OCI-LY3 (cell line): ENCODE measurements at regions not wholly inside any gene's neighbourhood (a gene's known extent, or its start where the extent isn't known, plus 50 kb on each side); places are given as distances from the start of the nearest gene placed in this dataset.
"Not testable (repeated sequence)": the region's sequence is repeated elsewhere in the genome, so short reads cannot be mapped to it uniquely, and the experiment has no call there.

Source experiments
- H2AFZ ChIP-seq: fragments of 200-600, 300-600 bp; shearing (Covaris generic); 2 replicates; pipeline ENCODE4 v1.6.0; 2014; ENCODE audit warnings: antibody characterized with exemption, low read depth, low read length
- H3K27ac ChIP-seq: fragments of 200-600, 300-600 bp; sonication (generic); 2 replicates; pipeline ENCODE4 v1.5.1; 2014; ENCODE audit warnings: mild to moderate bottlenecking, low read length, moderate library complexity, mixed read lengths
- H3K27me3 ChIP-seq: fragments of 200-600, 300-600 bp; sonication (generic); 2 replicates; pipeline ENCODE4 v1.6.1; 2014; ENCODE audit warnings: low read depth, low read length, mixed read lengths
- H3K36me3 ChIP-seq: fragments of 200-600, 300-600 bp; sonication (generic); replicated peaks from 2 replicates; pipeline ENCODE3; 2014; ENCODE audit warnings: low read depth, low read length, mixed read lengths
- H3K4me1 ChIP-seq: fragments of 300-600, 200-600 bp; sonication (generic); 2 replicates; pipeline ENCODE4 v1.6.1; 2014; ENCODE audit warnings: low read length, mixed read lengths
- H3K4me2 ChIP-seq: fragments of 200-600, 300-600 bp; sonication (generic); 2 replicates; pipeline ENCODE4 v1.6.1; 2014; ENCODE audit warnings: low read length, mixed read lengths
- H3K4me3 ChIP-seq: fragments of 300-600, 200-600 bp; sonication (generic); 2 replicates; pipeline ENCODE4 v1.5.1; 2014; ENCODE audit warnings: antibody characterized with exemption, mild to moderate bottlenecking, low read length, moderate library complexity
- H3K79me2 ChIP-seq: fragments of 300-600, 200-600 bp; shearing (Covaris generic); 2 replicates; pipeline ENCODE4 v1.6.1; 2014; ENCODE audit warnings: mild to moderate bottlenecking, low read length, mixed read lengths
- H3K9ac ChIP-seq: fragments of 300-600, 200-600 bp; shearing (Covaris generic); 2 replicates; pipeline ENCODE4 v1.6.0; 2014; ENCODE audit warnings: mild to moderate bottlenecking, low read length, moderate library complexity
- H3K9me3 ChIP-seq: fragments of 200-600, 300-600 bp; shearing (Covaris generic); 2 replicates; pipeline ENCODE4 v1.6.1; 2014; ENCODE audit warnings: low read length, mixed read lengths; ENCODE audit not compliant: insufficient read depth
- H4K20me1 ChIP-seq: fragments of 200-600, 300-600 bp; sonication (generic); 2 replicates; pipeline ENCODE4 v1.6.1; 2016; ENCODE audit warnings: low read length, mixed read lengths; ENCODE audit not compliant: insufficient read depth
- EZH2phosphoT487 ChIP-seq: fragments of 200-600 bp; shearing (Covaris generic); IDR thresholded peaks from 2 replicates; pipeline ENCODE4 v1.6.1; 2018; ENCODE audit warnings: antibody characterized with exemption, mixed run types, low read depth
- TF ChIP-seq, protein P1 (sequence below): fragments of 200-600, 300-600 bp; sonication (generic); IDR thresholded peaks from 2 replicates; pipeline ENCODE4 v1.5.1; 2014; ENCODE audit warnings: antibody characterized with exemption, low read length, low read depth

GRCh38 chrX:729583-730409, 99.2 kb downstream of the SHOX start:
- H3K4me2 ChIP-seq, result no peak overlapping the region
- H3K79me2 ChIP-seq, result no peaks in the 10 kb centered on the region
- H4K20me1 ChIP-seq, result no peaks in the 10 kb centered on the region
- H3K27me3 ChIP-seq, result no peaks in the 10 kb centered on the region
- H3K9me3 ChIP-seq, result no peaks in the 10 kb centered on the region
- H3K4me3 ChIP-seq, result no peak overlapping the region
- H3K27ac ChIP-seq, result no peak overlapping the region
- TF ChIP-seq EZH2phosphoT487, result no peak
- TF ChIP-seq, protein P1, sequence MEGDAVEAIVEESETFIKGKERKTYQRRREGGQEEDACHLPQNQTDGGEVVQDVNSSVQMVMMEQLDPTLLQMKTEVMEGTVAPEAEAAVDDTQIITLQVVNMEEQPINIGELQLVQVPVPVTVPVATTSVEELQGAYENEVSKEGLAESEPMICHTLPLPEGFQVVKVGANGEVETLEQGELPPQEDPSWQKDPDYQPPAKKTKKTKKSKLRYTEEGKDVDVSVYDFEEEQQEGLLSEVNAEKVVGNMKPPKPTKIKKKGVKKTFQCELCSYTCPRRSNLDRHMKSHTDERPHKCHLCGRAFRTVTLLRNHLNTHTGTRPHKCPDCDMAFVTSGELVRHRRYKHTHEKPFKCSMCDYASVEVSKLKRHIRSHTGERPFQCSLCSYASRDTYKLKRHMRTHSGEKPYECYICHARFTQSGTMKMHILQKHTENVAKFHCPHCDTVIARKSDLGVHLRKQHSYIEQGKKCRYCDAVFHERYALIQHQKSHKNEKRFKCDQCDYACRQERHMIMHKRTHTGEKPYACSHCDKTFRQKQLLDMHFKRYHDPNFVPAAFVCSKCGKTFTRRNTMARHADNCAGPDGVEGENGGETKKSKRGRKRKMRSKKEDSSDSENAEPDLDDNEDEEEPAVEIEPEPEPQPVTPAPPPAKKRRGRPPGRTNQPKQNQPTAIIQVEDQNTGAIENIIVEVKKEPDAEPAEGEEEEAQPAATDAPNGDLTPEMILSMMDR, result no peak
- no peak overlapping the region for H2AFZ ChIP-seq
- no peak overlapping the region for H3K9ac ChIP-seq
- no peaks in the 10 kb centered on the region for H3K4me1 ChIP-seq
- H3K36me3 ChIP-seq, result no peaks in the 10 kb centered on the region

DNA sequence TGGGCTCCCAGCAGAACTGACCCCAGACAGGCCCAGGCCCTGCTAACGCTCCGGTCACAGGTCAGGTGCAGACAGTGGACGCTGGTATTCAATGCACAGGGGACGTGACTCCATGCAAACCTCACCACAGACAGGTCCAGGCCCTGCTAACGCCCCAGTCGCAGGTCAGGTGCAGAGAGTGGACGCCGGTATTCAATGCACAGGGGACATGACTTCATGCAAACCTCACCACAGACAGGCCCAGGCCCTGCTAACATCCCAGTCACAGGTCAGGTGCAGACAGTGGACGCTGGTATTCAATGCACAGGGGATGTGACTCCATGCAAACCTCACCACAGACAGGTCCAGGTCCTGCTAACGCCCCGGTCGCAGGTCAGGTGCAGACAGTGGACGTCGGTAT, 98.5 kb downstream of the SHOX start:
- H3K9me3 ChIP-seq, H3K4me1 ChIP-seq, H3K4me3 ChIP-seq, H3K4me2 ChIP-seq, H4K20me1 ChIP-seq, H3K36me3 ChIP-seq, H3K79me2 ChIP-seq, H3K27ac ChIP-seq, H3K9ac ChIP-seq, H2AFZ ChIP-seq, H3K27me3 ChIP-seq: not testable (repeated sequence)

- H2AFZ ChIP-seq, H3K79me2 ChIP-seq, H3K27me3 ChIP-seq, H3K9me3 ChIP-seq, H3K4me2 ChIP-seq, H3K27ac ChIP-seq, H3K9ac ChIP-seq, H3K4me1 ChIP-seq, H3K36me3 ChIP-seq, H3K4me3 ChIP-seq, H4K20me1 ChIP-seq: not testable (repeated sequence)
Observed at GRCh38 chrX:728639-729038, 98.0 kb downstream of the SHOX start.

DNA sequence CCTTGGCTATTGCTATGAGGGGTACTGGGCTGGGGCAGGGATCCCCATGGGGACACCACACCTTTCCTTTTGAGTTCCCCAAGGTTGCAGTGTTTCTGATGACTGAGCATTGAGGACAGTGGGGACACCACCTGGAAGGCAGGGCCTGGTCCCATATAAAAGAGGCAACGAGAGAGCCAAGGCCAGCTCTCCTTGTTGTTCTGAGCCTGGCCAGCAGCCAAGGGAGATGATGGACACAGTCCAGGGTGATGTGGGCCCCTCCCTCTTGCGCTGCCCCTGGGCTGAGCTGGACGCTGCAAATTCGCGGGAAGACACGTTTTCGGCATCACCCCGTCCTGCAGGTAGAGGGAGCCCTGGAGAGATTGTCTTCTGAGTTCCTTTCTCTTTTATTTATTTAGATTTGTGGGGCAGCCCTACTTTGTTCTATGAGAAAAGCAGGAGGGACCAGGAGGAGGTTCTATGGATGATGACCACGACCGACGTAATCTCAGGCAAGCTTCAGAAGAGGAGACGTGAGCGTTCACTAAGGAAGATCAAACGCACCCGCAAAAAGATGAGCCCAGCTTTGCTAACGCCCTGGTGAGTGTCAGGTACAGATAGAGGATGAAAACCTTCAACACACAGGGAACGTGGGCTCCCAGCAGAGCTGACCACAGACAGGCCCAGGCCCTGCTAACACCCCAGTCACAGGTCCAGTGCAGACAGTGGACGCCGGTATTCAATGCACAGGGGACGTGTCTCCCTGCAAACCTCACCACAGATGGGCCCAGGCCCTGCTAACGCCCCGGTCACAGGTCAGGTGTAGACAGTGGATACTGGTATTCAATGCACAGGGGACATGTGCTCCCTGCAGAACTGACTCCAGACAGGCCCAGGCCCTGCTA, 97.4 kb downstream of the SHOX start:
- Histone ChIP-seq H4K20me1 (no peaks in the 10 kb centered on the region), H3K27ac (no peak overlapping the region), H3K4me1 (no peaks in the 10 kb centered on the region), H3K4me2 (no peak overlapping the region), H3K9me3 (no peaks in the 10 kb centered on the region), H3K27me3 (no peaks in the 10 kb centered on the region), H3K36me3 (no peaks in the 10 kb centered on the region), H3K79me2 (no peaks in the 10 kb centered on the region), H2AFZ (no peak overlapping the region; the same call in 1 of the 2 replicates), H3K9ac (no peak overlapping the region), H3K4me3 (no peak overlapping the region)
- TF ChIP-seq EZH2phosphoT487, result no peak
- TF ChIP-seq, protein P1, result peak; percentile 46

DNA sequence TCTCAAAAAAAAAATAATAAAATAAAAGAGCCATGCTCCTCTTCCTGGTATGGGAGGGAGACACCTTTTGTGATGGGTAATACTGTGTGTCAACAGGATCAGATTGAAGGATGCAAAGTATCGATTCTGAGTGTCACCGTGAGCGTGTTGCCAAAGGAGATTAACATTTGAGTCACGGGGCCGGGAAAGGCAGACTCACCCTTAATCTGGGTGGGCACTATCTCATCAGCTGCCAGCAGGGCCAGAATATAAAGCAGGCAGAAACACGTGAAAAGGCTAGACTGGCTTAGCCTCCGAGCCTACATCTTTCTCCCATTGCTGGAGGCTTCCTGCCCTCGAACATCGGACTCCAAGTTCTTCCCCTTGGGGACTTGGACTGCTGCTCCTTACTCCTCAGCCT, 95.4 kb downstream of the SHOX start:
- H3K4me2 ChIP-seq, result no peak overlapping the region
- no peaks in the 10 kb centered on the region for H3K36me3 ChIP-seq
- no peak overlapping the region for H3K27ac ChIP-seq
- H4K20me1 ChIP-seq, result no peaks in the 10 kb centered on the region
- TF ChIP-seq, protein P1, result no peak
- no peak for TF ChIP-seq EZH2phosphoT487
- no peak overlapping the region for H2AFZ ChIP-seq
- H3K9ac ChIP-seq, result no peak overlapping the region
- no peak overlapping the region for H3K4me3 ChIP-seq
- H3K27me3 ChIP-seq, result no peaks in the 10 kb centered on the region
- no peaks in the 10 kb centered on the region for H3K4me1 ChIP-seq
- no peaks in the 10 kb centered on the region for H3K9me3 ChIP-seq
- H3K79me2 ChIP-seq, result no peaks in the 10 kb centered on the region
